HUES6 (cell line): ENCODE measurements at regions not wholly inside any gene's neighbourhood (a gene's known extent, or its start where the extent isn't known, plus 50 kb on each side); places are given as distances from the start of the nearest gene placed in this dataset.

Experiments
- H3K27ac ChIP-seq: 2 replicates; pipeline ENCODE4 v1.7.0; 2013; ENCODE audit warnings: low read depth, mild to moderate bottlenecking, low read length, inconsistent platforms
- H3K27me3 ChIP-seq: 2 replicates; pipeline ENCODE4 v1.6.1; 2013; ENCODE audit warnings: low read length; ENCODE audit not compliant: control insufficient read depth, insufficient read depth
- H3K36me3 ChIP-seq: 2 replicates; pipeline ENCODE4 v1.6.1; 2013; ENCODE audit warnings: low read length; ENCODE audit not compliant: control insufficient read depth, insufficient read depth
- H3K4me1 ChIP-seq: 2 replicates; pipeline ENCODE4 v1.6.1; 2013; ENCODE audit warnings: low read length; ENCODE audit not compliant: control insufficient read depth, insufficient read depth
- H3K4me3 ChIP-seq: 2 replicates; pipeline ENCODE4 v1.5.1; 2013; ENCODE audit warnings: low read depth, low read length
- H3K9ac ChIP-seq: one replicate; pipeline ENCODE4 v1.6.1; 2013; ENCODE audit warnings: mild to moderate bottlenecking, low read length
- H3K9me3 ChIP-seq: 2 replicates; pipeline ENCODE4 v1.6.1; 2013; ENCODE audit warnings: low read depth, low read length; ENCODE audit not compliant: control insufficient read depth, insufficient read depth

GRCh38 chr11:92424281-92424680 lies 199.7 kb downstream of the FAT3 start:
- no peak overlapping the region for H3K4me3 ChIP-seq
- 0 out of 2 replicates have a peak, but pooled peaks cover 1% of the 10 kb centered on the region for H3K9me3 ChIP-seq
- no peaks in the 10 kb centered on the region for H3K27me3 ChIP-seq
- H3K36me3 ChIP-seq = no peaks in the 10 kb centered on the region
- H3K9ac ChIP-seq = no peak overlapping the region
- no peaks in the 10 kb centered on the region for H3K4me1 ChIP-seq
- H3K27ac ChIP-seq = no peak overlapping the region

- peaks cover 4% of the 10 kb centered on the region; the same call in 1 of the 2 replicates for H3K9me3 ChIP-seq
- no peak overlapping the region for H3K27ac ChIP-seq
- no peaks in the 10 kb centered on the region for H3K4me1 ChIP-seq
- no peak overlapping the region for H3K4me3 ChIP-seq
- H3K27me3 ChIP-seq = no peaks in the 10 kb centered on the region
- H3K9ac ChIP-seq = no peak overlapping the region
- H3K36me3 ChIP-seq = no peaks in the 10 kb centered on the region
Observed at GRCh38 chr11:92425127-92425526, 200.5 kb downstream of the FAT3 start.

GRCh38 chr11:92432515-92432914 lies 207.9 kb downstream of the FAT3 start:
- Histone ChIP-seq H3K9ac (no peak overlapping the region), H3K9me3 (peaks cover 6% of the 10 kb centered on the region; the same call in 1 of the 2 replicates), H3K4me1 (no peaks in the 10 kb centered on the region), H3K4me3 (no peak overlapping the region), H3K27ac (no peak overlapping the region), H3K27me3 (no peaks in the 10 kb centered on the region), H3K36me3 (no peaks in the 10 kb centered on the region)

- H3K4me1 ChIP-seq = peaks cover 14% of the 10 kb centered on the region
- H3K9ac ChIP-seq = no peak overlapping the region
- no peaks in the 10 kb centered on the region for H3K9me3 ChIP-seq
- H3K36me3 ChIP-seq = no peaks in the 10 kb centered on the region
- no peaks in the 10 kb centered on the region for H3K27me3 ChIP-seq
- no peak overlapping the region for H3K4me3 ChIP-seq
- no peak overlapping the region for H3K27ac ChIP-seq
Observed at GRCh38 chr11:92436034-92436920, 211.7 kb downstream of the FAT3 start.

GRCh38 chr11:92439133-92439532 lies 214.5 kb downstream of the FAT3 start:
- no peaks in the 10 kb centered on the region for H3K27me3 ChIP-seq
- H3K9me3 ChIP-seq = no peaks in the 10 kb centered on the region
- H3K9ac ChIP-seq = no peak overlapping the region
- H3K4me1 ChIP-seq = peaks cover 20% of the 10 kb centered on the region
- no peaks in the 10 kb centered on the region for H3K36me3 ChIP-seq
- H3K4me3 ChIP-seq = no peak overlapping the region
- no peak overlapping the region for H3K27ac ChIP-seq

GRCh38 chr11:92440701-92441442 lies 216.3 kb downstream of the FAT3 start:
- Histone ChIP-seq H3K9ac (no peak overlapping the region), H3K27me3 (no peaks in the 10 kb centered on the region), H3K27ac (peak overlapping the region; percentile 89), H3K4me3 (0 out of 2 replicates have a peak overlapping the region, but pooled peaks have one; percentile 10), H3K4me1 (peaks cover 20% of the 10 kb centered on the region), H3K36me3 (no peaks in the 10 kb centered on the region), H3K9me3 (no peaks in the 10 kb centered on the region)

GRCh38 chr11:92441443-92441726 lies 216.8 kb downstream of the FAT3 start:
- Histone ChIP-seq H3K9me3 (no peaks in the 10 kb centered on the region), H3K9ac (no peak overlapping the region), H3K4me3 (no peak overlapping the region), H3K36me3 (no peaks in the 10 kb centered on the region), H3K27me3 (no peaks in the 10 kb centered on the region), H3K4me1 (peaks cover 20% of the 10 kb centered on the region), H3K27ac (peak overlapping the region; percentile 89)

GRCh38 chr11:92443199-92443598 lies 218.6 kb downstream of the FAT3 start:
- H3K4me1 ChIP-seq = peaks cover 20% of the 10 kb centered on the region
- no peaks in the 10 kb centered on the region for H3K9me3 ChIP-seq
- H3K9ac ChIP-seq = no peak overlapping the region
- no peaks in the 10 kb centered on the region for H3K36me3 ChIP-seq
- H3K27me3 ChIP-seq = no peaks in the 10 kb centered on the region
- H3K27ac ChIP-seq = no peak overlapping the region
- no peak overlapping the region for H3K4me3 ChIP-seq

GRCh38 chr11:92447586-92447985 lies 223.0 kb downstream of the FAT3 start:
- H3K36me3 ChIP-seq = no peaks in the 10 kb centered on the region
- H3K9ac ChIP-seq = no peak overlapping the region
- no peak overlapping the region for H3K4me3 ChIP-seq
- peaks cover 11% of the 10 kb centered on the region for H3K4me1 ChIP-seq
- no peaks in the 10 kb centered on the region for H3K9me3 ChIP-seq
- H3K27me3 ChIP-seq = no peaks in the 10 kb centered on the region
- no peak overlapping the region for H3K27ac ChIP-seq

- Histone ChIP-seq H3K27ac (no peak overlapping the region), H3K4me3 (no peak overlapping the region), H3K9ac (no peak overlapping the region), H3K9me3 (no peaks in the 10 kb centered on the region), H3K27me3 (no peaks in the 10 kb centered on the region), H3K36me3 (no peaks in the 10 kb centered on the region), H3K4me1 (peaks cover 11% of the 10 kb centered on the region)
Observed at GRCh38 chr11:92449222-92449621, 224.6 kb downstream of the FAT3 start.

GRCh38 chr11:92449780-92450179 lies 225.2 kb downstream of the FAT3 start:
- H3K4me1 ChIP-seq = peaks cover 11% of the 10 kb centered on the region
- no peaks in the 10 kb centered on the region for H3K9me3 ChIP-seq
- no peaks in the 10 kb centered on the region for H3K27me3 ChIP-seq
- no peak overlapping the region for H3K4me3 ChIP-seq
- no peak overlapping the region for H3K27ac ChIP-seq
- H3K9ac ChIP-seq = no peak overlapping the region
- no peaks in the 10 kb centered on the region for H3K36me3 ChIP-seq
